Activated CD4-positive, alpha-beta T cell treated with anti-CD3 and anti-CD28 coated beads for 48 hours (primary cell): ENCODE measurements at regions not wholly inside any gene's neighbourhood (a gene's known extent, or its start where the extent isn't known, plus 50 kb on each side); places are given as distances from the start of the nearest gene placed in this dataset.
"Not testable (repeated sequence)": the region's sequence is repeated elsewhere in the genome, so short reads cannot be mapped to it uniquely, and the experiment has no call there.

Experiments
- DNase-seq: peaks from one replicate; pipeline ENCODE4 v3.0.0-alpha.2; 2020

DNA sequence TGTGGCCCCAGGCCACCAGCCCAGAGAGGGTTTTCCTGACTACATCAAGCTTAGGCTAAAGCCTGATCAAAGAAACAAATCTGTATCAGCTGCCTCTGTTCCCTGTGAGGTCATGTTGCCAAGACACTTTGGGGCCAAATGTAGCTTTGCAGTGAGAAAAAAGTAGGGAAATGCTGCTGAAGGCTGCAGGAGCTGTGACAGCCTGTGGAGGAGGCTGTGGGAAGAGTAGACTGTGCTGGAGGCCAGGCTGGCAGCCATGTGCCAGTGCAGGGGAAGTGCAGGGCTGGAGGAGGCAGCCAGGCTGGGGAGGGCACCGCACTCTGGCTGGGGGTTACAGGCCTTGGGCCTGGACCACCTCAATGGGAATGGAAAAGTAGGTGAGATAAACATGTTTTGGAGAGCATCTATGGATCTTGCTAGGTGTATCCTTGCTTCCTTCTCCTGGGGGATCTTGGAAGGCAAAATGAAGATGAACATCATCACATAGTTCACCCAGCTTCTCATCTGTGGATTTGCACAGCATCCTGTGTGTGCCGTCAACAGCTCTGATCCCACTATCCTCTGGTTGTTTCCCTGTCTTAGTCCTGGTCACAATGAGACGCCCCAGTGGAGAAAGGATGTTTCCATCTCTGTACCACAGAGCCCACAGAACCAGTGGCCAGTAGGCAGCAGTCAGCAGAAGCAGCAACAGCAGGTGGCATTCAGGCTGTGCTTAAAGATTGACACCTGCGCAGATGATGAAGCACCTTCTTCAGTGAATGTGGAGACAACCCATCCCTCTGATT is 103.8 kb upstream of the COPS8 start:
- no peak for DNase-seq

DNA sequence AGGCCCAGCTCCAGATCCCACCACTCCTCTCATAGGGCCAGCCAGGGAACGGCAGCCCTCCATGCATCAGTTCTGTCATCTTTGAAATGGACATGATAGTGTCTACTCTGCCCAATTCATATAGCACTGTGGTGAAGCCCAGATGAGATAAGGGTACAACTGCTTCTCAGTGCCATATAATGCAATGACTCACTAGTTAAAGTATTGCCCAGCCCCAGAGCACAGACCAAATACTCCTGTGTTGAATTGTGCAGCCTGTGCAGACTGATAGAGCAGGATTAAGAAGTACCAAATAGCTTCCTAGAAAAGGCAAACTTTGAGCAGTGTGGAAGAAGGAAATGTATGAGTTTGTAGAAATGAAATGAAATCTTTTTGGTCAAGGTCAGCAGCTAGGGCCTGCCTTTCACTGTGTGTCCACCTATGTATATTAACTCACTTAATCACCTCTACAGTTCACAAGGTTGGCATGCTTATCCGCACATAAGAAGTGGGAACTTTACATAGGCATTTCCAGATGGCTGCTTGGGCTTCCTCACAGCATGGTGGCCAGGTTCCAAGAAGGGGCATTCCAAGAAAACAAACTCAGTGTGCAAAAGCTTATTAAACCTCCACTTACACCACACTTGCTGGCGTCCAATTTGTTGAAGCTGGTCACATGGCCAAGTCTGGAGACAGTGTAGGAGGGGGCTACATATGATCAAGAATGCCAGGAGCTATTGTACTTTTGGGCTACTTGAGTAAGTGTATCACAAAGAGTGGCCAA is 102.8 kb upstream of the COPS8 start:
- no peak for DNase-seq

DNA sequence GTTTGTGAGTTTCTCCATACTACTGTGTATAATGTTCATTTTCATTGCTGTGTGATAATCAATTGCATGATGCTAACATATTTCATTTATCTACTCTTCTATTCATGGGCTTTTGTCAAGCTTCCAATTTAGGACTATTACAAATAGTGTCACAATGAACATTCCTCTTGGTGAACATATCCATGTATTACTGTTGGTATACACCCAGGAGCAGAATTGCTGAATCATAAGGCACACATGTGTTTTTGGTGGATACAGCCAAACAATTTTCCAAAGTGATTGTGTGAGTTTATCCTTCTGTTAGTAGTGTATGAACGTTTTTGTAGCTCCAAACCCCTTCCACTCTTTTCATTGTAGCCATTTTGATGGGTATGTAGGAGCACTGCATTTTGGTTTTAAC is 101.6 kb upstream of the COPS8 start:
- DNase-seq = no peak

DNA sequence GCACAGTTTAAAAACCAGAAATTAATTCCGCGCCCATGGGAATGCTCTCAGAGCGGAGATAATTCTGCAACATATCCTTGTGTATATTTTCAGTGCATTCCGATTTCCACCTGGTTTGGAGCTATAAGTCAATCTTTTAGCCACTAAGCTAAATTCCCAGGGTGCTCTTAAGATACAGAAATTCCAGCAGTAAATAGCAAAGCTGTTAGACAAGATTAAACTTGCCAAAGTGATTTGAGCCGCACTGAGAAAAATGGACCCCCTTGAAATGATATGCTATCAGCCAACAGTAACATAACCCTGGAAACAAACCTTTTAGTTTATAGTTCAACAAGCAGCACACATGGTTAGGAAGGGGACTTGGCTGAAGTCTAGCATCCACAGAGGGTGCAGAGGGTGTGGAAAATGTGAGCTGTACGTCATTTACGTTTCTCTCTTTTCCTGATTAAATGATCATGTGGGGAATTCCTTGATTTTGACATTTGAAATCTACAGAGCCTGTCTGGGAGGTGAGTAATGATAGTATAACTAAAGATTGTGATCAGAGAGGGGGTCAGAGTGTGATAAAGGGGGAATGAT is 99.8 kb upstream of the COPS8 start:
- no peak for DNase-seq

DNA sequence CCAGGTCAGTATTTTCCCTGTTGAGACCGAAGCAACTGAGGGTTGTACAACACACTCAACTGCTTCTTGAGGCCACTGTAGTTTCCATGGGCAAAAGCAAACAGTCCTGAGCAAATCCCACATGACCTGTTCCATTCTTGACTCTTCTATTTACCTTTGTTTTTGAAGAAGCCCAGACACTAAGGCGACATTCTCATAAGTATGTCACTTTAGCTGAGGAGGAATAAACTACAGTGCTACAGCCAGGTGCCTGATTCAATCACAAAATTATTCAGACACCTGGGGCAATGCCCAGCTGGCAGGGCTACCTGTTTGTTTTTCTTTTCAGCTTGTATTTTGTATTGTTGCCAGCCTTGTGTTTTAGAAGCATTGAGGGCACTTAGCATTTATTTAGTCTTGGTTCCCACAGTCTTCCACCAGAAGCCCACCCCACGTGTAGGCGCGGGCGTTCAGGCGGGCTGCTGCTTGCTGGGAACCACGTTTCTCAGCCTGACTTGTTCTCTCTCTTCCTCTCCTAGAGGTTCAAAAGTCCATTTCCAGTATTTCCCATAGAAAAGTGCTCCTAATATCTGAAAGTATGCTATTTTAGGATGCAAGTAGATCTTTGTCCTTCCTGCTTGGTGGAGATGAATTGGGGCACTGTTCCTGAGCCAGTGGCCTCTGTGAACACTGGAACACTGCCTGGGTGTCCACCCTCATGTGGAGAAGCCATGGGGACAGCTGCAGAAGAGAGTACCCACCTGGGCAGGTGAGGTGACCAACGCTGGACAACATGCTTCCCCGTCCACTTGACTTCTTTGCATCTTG is 99.0 kb upstream of the COPS8 start:
- DNase-seq = no peak

DNA sequence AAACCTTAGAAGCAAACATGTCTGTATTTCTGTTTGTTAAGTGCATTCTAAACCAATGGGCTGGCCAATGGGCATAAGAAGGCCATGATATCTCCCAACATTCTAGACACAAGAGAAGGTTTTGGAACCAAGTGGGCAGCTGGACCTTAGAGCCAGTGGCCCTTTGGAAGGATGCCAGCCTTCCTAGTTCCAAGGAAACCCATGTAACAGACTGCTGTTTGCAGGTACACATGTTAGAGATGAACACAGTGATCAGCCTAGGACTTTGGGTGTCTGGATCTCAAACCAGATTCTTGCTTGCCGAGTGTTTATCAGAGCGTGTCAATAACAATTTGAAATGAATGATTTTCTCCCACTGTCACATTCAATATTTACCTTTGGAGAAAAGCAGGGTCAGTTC is 97.5 kb upstream of the COPS8 start:
- no peak for DNase-seq

DNA sequence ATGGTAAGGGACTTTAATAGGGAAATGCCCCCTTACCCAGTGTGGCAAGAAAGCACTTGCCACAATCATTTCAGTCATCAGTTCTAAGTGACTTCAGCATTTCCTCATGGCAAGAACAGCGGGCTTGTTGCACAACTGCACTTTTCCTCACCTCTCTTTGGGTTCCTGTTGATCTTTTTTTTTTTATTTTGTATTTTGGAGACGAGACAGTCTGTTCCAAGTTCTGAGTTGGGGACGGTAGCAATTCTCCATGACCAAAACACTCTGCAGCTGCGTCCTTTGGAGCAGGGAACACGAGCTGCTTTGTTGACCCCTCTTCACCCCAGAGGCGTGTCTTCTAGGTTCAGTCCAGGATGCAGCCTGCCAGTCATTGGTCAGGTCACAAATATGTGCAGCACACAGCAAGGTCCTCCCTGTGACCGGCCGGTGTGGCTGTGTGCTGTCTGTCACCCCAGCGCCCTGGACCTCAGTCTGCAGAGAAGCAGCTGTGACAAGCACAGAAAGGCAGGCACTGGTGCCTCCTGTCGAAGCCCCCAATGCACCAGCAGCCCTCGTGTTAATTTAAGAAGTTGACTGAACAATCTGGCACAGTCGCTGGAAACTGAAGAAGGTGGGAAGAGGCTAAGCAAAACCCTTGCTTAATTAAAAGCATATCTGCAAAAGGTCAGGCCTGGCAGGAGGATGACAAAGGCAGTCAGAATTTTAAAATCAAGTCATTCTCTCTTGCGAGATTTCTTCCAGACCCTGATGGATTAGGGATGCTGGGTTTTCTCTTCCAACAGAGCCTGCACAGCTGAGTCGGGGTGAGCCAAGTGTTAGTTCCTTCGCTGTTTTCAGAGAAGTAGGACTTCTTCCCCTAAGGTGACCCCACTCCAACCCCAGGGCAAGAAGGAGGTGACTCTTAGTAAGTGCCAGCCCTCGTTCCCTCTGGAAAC is 96.7 kb upstream of the COPS8 start:
- DNase-seq = no peak

DNA sequence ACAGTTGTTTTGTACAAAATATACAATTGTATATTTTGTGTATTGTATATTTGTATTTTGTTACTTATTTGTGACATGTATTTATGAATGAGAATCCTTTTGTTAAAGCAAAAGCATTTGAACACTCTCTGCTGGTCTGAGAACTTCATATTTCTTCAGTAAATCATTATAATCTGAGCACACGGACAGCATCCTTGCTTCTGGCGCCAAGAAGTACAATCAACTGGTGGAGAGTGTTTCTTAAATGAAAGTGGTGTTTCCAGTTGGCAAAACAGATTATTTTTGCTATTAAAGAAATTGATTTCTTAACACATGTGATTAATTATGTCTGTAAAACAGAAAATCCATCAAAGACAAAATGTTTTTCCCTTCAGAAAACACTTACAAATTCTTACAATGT is 95.1 kb upstream of the COPS8 start:
- DNase-seq = no peak

DNA sequence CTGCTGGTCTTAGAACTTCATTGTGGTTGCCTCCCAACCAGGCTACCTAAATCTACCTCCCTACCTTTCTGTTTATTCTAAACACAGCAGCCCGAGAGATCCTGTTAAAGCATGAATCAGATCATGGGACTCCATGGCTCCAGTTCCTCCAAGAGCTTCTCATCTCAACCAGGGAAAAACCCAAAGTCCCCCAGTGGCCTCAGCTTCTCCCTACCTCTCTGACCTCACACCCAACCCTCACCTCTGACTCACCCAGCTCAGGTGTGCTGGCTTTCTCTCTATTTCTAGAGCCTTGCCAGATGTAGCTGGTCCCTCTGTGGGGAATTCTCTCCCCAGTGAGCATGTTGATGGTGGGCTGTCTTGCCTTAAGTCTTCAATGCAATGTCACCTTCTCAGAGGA is 93.8 kb upstream of the COPS8 start:
- no peak for DNase-seq

DNA sequence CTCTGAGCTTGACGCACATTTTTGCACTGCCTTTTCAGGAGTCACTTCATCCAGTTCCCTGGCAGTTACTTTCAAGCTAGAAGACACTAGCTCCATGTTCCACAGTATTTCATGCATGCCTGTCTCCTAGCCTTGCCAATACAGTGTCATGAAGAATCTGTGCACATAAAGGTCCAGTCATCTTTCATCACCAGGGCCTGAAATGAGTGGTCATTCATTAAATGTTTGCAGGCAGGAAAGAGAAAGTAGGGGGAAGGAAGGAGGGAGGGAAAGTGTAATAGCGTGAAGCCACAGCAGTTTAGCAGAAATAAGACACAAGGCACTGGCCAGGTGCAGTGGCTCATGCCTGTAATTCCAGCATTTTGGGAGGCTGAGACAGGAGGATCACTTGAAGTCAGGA is 92.4 kb upstream of the COPS8 start:
- DNase-seq = no peak

DNA sequence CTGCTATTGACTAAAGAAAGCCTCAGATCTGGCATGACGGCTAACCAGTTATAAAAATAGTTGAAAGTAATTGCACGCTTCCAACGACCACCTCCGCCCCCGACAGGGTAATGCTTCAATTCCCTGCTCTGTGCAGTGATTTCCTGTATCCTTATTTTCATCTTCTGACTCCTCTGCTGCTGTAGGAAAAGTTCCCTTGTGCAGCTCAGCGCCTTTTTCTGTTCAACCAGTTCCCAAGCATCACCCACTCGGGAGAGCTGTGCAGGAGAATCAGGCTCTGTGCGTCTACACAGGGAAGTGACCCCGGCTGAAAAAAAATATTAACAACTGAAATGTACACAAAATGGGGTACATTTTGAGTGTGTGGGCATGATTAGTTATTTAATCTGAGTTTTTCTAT is 91.3 kb upstream of the COPS8 start:
- DNase-seq = no peak

DNA sequence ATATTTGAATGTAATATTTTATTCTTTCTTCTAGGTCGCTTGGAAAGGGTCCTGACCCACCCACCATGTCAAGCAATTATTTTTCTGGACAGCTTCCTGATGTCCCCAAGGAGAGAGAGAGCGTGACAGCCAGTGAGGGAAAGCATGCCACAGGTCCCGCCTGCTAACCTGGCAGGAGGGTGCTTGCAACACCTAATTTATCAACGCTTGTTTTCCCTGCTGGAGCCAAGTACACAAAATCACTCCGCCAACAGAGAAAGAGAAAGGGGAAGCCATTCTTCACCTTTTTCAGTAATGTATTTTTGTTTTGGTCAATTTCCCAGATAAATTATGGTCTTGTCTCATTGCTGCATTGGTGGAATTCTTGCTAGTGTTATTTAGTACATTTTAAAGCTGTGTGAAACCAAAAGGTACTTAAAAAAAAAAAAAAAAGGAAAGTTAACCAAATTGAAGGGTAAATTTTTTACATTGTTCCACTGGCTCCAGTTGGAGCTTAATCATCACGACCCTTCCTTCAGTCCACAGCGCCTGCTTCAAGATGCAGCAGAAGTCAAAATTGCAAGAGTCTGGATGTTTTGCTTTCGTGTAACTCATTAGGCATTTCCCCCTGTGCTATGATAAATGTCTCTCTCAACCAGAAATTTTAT is 88.5 kb upstream of the COPS8 start:
- DNase-seq = no peak

DNA sequence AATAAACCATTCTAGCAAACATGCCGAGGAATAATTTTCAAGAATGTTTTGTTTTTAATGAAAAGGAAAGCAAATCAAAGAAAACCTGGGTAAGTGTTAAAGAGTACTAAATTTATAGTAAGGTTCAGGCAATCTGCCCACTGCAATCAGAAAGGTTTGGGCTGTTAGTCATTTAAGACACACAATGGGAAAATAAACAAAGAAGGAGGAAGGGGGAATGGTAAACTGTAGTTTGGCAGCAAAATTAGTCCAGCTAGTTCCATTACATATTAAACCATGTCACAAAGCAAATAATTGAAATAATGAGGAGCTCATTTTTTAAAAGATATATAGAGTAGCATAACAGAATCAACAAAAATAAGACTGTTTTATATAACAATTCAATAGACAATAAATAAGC is 87.5 kb upstream of the COPS8 start:
- DNase-seq = no peak

DNA sequence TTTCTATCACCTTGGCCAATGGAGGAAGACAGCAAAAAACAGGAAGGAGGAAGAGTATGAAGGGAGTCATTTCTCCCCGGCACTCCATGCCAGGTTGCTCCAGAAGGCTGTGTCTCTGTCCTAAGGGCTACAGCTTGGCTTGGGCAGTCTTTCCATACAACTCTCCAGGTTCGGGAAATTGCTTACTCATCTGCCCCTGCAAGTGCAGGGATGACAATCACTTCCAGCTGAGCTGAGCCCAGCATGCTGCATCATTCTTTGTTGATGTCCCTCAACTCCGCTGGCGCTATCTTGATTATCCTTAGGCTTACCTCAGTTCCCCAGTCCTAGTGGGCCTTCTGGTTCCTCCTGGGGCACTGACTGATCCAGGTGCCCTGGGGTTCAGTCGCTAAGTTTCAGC is 86.9 kb upstream of the COPS8 start:
- no peak for DNase-seq

DNA sequence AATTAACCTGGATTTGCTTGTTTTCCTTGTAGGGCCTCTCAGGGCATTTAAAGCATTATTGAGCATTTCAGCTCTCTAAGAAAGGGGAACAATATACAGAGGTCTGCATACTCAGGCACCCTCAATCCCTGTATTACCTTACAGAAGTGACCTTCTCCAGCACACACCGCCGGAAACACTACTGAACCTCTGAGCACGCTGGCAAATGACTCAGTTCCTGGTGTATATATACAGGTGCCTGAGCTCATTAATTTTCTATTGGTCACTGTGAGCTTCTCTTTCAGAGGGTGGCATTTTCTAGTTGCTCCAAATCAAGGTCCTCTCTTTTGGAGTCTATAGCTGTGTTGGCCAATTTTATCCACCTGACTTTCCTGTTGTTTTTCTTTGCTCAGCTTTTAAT is 85.2 kb upstream of the COPS8 start:
- no peak for DNase-seq

DNA sequence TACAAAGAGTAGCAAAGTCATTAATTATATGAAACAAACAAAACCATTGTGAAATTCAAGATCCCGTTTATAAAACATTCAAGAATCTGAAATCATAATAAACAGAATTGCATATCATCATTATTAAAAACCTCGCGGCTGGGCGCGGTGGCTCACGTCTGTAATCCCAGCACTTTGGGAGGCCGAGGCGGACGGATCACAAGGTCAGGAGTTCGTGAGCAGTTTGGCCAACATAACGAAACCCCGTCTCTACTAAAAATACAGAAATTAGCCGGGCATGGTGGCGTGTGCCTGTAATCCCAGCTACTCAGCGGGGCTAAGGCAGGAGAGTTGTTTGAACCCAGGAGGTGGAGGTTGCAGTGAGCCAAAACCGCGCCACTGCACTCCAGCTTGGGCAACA is 80.3 kb upstream of the COPS8 start:
- not testable (repeated sequence) for DNase-seq

DNA sequence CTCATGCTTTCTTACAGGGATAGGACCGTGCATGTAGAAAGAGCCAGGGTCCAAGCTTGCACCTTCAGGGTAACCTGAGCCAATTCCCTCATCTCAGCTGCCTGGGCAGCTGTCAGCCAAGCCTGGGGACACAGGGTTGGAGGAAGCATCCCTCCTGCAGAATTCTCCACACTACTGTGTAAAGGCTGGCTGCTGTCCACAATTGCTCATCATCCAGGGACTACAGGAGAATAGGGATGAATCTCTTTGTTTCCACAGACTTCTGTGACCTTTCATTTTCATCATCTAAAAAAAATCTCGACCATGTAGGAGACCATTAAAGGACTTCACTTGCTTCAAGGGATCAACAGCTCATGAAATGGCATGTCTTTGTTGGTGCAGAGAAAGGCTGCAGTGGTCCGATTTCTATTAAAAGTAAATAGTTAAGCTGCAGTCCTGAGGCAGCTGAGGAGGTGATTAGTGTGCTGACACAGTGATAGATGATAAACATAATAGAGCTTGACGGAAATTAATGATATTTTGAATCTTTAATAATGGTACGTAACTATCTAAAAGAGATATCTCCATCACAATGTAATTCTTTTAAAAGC is 74.4 kb upstream of the COPS8 start:
- no peak for DNase-seq

DNA sequence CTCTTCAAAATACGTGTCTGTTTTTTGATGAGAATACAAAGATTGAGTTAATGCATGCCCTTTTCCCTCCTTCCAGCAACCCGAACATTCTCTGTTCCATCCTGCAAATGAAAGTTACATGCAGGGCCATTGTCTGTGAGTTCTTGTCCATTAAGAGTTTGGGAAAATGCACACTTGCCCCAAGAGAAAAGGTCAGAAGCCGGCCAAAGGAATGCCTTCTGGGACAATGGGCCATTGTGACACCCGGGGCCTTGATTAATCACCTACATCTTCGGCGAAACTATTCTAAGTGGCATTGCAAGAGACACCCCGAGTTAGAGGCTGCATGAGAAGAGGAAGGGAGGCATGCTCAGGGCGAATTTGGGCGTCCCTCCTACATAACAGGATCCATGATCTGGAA is 73.7 kb upstream of the COPS8 start:
- DNase-seq = no peak

DNA sequence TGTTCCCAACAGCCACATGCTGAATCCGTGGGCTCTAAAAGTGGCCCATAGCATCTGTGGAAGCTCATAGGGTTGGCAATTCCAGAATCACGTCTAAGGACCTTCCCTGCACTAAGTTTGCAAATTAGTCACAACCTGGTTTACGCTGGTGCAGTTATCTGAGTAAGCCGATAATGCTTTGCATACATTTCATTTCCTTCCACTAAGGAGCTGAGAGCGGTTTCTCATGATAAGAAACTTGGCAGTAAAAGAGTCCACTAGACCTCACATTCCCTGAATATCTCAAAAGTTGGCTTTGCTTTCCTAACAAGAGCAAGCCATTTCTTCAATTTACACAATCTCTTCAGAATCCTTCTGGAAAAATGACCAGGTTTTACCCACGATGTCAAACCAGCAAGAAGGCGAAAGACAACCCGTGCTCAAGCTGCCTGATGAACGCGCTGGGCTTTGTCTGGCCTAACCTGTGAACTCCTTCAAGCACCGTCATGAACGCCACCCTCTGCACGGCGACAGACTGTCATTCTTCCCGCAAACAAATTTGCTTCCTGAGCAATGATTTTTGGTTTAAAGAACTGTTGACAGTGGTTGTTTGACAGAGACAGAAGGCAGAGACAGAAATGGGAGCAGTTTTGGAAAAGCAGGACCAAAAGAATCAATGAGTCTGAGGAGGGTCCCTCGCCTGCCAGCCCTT is 73.0 kb upstream of the COPS8 start:
- no peak for DNase-seq

DNA sequence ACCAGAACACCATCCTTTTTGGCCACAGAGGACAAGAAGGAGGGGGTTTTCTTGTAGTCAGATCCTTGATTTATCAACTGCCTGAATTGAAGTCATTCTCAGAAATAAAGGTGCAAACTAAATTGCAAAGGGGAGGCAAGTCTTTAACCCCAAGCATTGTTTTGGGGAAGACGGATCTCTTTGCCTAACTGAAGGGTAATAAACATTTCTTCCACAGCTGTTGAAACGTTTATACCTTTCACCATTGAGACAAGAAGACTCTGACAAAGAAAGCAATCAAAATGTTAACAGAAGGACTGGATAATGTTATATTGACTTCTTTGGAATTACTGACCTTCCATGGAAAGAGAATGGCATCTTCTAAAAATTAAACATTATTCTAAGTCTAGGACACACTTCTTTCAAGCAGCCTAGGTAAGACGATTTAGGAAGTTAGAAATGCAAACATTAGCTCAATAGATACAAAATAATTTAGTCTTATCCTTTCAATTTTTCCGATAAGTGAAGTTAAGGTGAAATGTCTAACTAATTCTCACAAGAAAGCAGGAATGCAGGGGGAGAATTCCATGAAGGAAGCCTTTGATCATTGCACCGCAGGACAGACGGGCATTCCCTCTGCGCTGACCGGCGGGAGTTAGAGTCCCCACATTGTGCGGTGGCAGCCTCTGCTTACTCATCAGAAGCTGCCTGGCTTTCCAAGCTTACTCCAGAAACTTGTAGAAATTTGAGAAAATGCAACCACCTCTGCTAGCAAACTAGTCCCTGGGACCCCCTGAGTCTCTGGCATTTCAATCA is 69.4 kb upstream of the COPS8 start:
- DNase-seq = no peak
